Neural progenitor cell (in vitro differentiated cells): ENCODE measurements at regions not wholly inside any gene's neighbourhood (a gene's known extent, or its start where the extent isn't known, plus 50 kb on each side); places are given as distances from the start of the nearest gene placed in this dataset.

Experiments used
- DNase-seq: peaks from one replicate; pipeline ENCODE4 v3.0.0-alpha.2; 2016; ENCODE audit warnings: low spot score
- H2AFZ ChIP-seq: fragments of 200-600 bp; sonication (generic); replicated peaks from 2 replicates; pipeline ENCODE4 v1.6.1; 2016; ENCODE audit warnings: antibody characterized with exemption
- H3F3A ChIP-seq: fragments of 200-600 bp; sonication (generic); 2 replicates; pipeline ENCODE4 v1.6.1; 2016; ENCODE audit warnings: antibody characterized with exemption, low read depth
- H3K27ac ChIP-seq: fragments of 200-600 bp; sonication (generic); 2 replicates; pipeline ENCODE4 v1.5.1; 2016; ENCODE audit warnings: mild to moderate bottlenecking
- H3K27me3 ChIP-seq: fragments of 200-600 bp; sonication (generic); 2 replicates; pipeline ENCODE4 v1.6.1; 2016; ENCODE audit warnings: mild to moderate bottlenecking, moderate library complexity
- H3K36me3 ChIP-seq: fragments of 200-600 bp; sonication (generic); 2 replicates; pipeline ENCODE4 v1.5.1; 2016
- H3K4me1 ChIP-seq: fragments of 200-600 bp; sonication (generic); 2 replicates; pipeline ENCODE4 v1.6.1; 2016; ENCODE audit warnings: mixed run types
- H3K4me2 ChIP-seq: fragments of 200-600 bp; sonication (generic); 2 replicates; pipeline ENCODE4 v1.6.1; 2016
- H3K4me3 ChIP-seq: fragments of 200-600 bp; sonication (generic); 2 replicates; pipeline ENCODE4 v1.5.1; 2016
- H3K79me2 ChIP-seq: fragments of 200-600 bp; sonication (generic); 2 replicates; pipeline ENCODE4 v1.6.1; 2016; ENCODE audit warnings: low read depth
- H3K9ac ChIP-seq: fragments of 200-600 bp; sonication (generic); 2 replicates; pipeline ENCODE4 v1.6.1; 2016
- H3K9me3 ChIP-seq: fragments of 200-600 bp; sonication (generic); 2 replicates; pipeline ENCODE4 v1.5.1; 2016; ENCODE audit warnings: low read depth
- H4K20me1 ChIP-seq: fragments of 200-600 bp; sonication (generic); 2 replicates; pipeline ENCODE4 v1.6.1; 2016; ENCODE audit warnings: low read depth
- H3K27ac Mint-ChIP-seq: 3 replicates; pipeline ENCODE4 v1.8.0; 2021; ENCODE audit warnings: mixed read lengths
- H3K27me3 Mint-ChIP-seq: 2 replicates; pipeline ENCODE4 v1.8.0; 2022; ENCODE audit warnings: low read depth, mild to moderate bottlenecking, inconsistent platforms, moderate library complexity, mixed read lengths; ENCODE audit not compliant: insufficient read depth
- H3K36me3 Mint-ChIP-seq: 3 replicates; pipeline ENCODE4 v1.8.0; 2021; ENCODE audit warnings: mixed read lengths
- H3K4me1 Mint-ChIP-seq: 3 replicates; pipeline ENCODE4 v1.8.0; 2021; ENCODE audit warnings: mixed read lengths
- H3K4me3 Mint-ChIP-seq: 3 replicates; pipeline ENCODE4 v1.8.0; 2021; ENCODE audit warnings: mild to moderate bottlenecking, moderate library complexity, mixed read lengths
- H3K9me3 Mint-ChIP-seq: 3 replicates; pipeline ENCODE4 v1.8.0; 2020; ENCODE audit warnings: mixed read lengths
- EZH2 ChIP-seq: fragments of 200-600 bp; sonication (generic); IDR thresholded peaks from 2 replicates; pipeline ENCODE4 v1.6.1; 2017; ENCODE audit warnings: antibody characterized with exemption, mild to moderate bottlenecking, moderate library complexity
- EZH2phosphoT487 ChIP-seq: fragments of 200-600 bp; sonication (generic); IDR thresholded peaks from 2 replicates; pipeline ENCODE4 v1.6.1; 2017; ENCODE audit warnings: antibody characterized with exemption
- TF ChIP-seq, protein P1 (sequence below): fragments of 200-600 bp; sonication (generic); IDR thresholded peaks from 2 replicates; pipeline ENCODE4 v1.5.1; 2017; ENCODE audit warnings: antibody characterized with exemption, mild to moderate bottlenecking

GRCh38 chr2:120809609-120810440 lies 74.2 kb downstream of the GLI2 start:
- Mint-ChIP-seq H3K9me3 (no peaks in the 10 kb centered on the region), H3K27me3 (no peaks in the 10 kb centered on the region), H3K4me1 (peaks cover 4% of the 10 kb centered on the region), H3K4me3 (no peak overlapping the region), H3K36me3 (peaks cover 26% of the 10 kb centered on the region), H3K27ac (no peak overlapping the region)
- Histone ChIP-seq H3K27me3 (no peaks in the 10 kb centered on the region), H3K27ac (no peak overlapping the region), H3F3A (no peaks in the 10 kb centered on the region), H3K79me2 (peaks cover 14% of the 10 kb centered on the region), H3K4me1 (no peaks in the 10 kb centered on the region), H2AFZ (no peak overlapping the region), H3K4me3 (no peak overlapping the region), H3K9me3 (no peaks in the 10 kb centered on the region), H3K4me2 (no peak overlapping the region), H4K20me1 (peaks cover 91% of the 10 kb centered on the region), H3K36me3 (no peaks in the 10 kb centered on the region), H3K9ac (no peak overlapping the region)
- TF ChIP-seq, protein P1, sequence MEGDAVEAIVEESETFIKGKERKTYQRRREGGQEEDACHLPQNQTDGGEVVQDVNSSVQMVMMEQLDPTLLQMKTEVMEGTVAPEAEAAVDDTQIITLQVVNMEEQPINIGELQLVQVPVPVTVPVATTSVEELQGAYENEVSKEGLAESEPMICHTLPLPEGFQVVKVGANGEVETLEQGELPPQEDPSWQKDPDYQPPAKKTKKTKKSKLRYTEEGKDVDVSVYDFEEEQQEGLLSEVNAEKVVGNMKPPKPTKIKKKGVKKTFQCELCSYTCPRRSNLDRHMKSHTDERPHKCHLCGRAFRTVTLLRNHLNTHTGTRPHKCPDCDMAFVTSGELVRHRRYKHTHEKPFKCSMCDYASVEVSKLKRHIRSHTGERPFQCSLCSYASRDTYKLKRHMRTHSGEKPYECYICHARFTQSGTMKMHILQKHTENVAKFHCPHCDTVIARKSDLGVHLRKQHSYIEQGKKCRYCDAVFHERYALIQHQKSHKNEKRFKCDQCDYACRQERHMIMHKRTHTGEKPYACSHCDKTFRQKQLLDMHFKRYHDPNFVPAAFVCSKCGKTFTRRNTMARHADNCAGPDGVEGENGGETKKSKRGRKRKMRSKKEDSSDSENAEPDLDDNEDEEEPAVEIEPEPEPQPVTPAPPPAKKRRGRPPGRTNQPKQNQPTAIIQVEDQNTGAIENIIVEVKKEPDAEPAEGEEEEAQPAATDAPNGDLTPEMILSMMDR, result no peak
- no peak for TF ChIP-seq EZH2
- TF ChIP-seq EZH2phosphoT487, result no peak
- no peak for DNase-seq

DNA sequence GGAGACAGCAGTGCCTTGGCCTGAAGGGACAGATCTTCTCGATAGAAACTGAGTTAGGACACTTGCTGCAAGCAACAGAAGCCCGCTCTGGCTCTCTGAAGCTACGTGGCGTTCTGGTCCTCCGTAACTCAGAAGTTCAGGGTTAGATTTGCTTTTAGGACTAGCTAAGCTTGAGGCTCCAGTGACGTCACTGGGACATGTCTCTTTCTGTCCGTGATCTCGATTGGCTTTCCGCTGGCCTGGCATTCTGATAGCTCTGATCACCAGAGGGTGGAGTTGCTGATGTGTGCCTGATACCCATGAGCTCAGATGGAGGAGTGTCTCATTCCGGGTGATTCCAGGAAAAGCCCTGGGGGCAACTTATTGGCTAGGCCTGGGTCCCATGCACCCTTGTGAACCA lies 75.0 kb downstream of the GLI2 start:
- Histone ChIP-seq H3K36me3 (no peaks in the 10 kb centered on the region), H3K79me2 (peaks cover 14% of the 10 kb centered on the region), H3K4me2 (no peak overlapping the region), H4K20me1 (peaks cover 89% of the 10 kb centered on the region), H3K9ac (no peak overlapping the region), H3K9me3 (no peaks in the 10 kb centered on the region), H3K27me3 (no peaks in the 10 kb centered on the region), H3K4me3 (no peak overlapping the region), H3K4me1 (no peaks in the 10 kb centered on the region), H3K27ac (no peak overlapping the region), H2AFZ (no peak overlapping the region), H3F3A (no peaks in the 10 kb centered on the region)
- no peaks in the 10 kb centered on the region for H3K9me3 Mint-ChIP-seq
- TF ChIP-seq EZH2phosphoT487 (no peak), EZH2 (no peak)
- TF ChIP-seq, protein P1, result no peak
- H3K36me3 Mint-ChIP-seq, result peaks cover 27% of the 10 kb centered on the region
- H3K4me1 Mint-ChIP-seq, result peaks cover 4% of the 10 kb centered on the region
- H3K27ac Mint-ChIP-seq, result no peak overlapping the region
- DNase-seq, result no peak
- no peaks in the 10 kb centered on the region for H3K27me3 Mint-ChIP-seq
- no peak overlapping the region for H3K4me3 Mint-ChIP-seq

DNA sequence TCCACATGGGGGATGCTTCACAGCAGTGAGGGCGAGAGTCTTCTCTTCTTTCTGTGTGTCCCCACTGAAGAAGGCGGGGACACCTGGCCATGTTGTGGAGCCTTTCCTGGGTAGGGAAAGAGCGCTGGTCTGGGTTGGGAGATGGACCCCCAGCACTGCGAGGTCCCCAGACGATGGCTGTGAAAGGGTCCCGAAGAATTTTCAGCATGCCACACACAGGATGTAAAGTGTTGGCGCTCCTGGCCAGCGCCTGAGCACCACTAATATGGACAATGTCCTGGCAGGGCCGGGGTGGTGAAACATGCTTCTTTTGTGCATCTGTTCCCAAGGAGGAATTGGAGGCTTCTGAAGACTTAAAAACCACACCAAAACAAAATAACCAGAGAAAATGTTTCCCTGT lies 77.2 kb downstream of the GLI2 start:
- H3K4me1 ChIP-seq, result no peaks in the 10 kb centered on the region
- H3K4me2 ChIP-seq, result no peak overlapping the region
- H3K9me3 ChIP-seq, result no peaks in the 10 kb centered on the region
- Mint-ChIP-seq H3K36me3 (peaks cover 26% of the 10 kb centered on the region), H3K4me3 (no peak overlapping the region), H3K27me3 (no peaks in the 10 kb centered on the region), H3K9me3 (no peaks in the 10 kb centered on the region), H3K4me1 (peaks cover 4% of the 10 kb centered on the region), H3K27ac (no peak overlapping the region)
- no peak overlapping the region for H2AFZ ChIP-seq
- no peaks in the 10 kb centered on the region for H3F3A ChIP-seq
- no peak overlapping the region for H3K27ac ChIP-seq
- peaks cover 93% of the 10 kb centered on the region for H4K20me1 ChIP-seq
- no peaks in the 10 kb centered on the region for H3K27me3 ChIP-seq
- no peak overlapping the region for H3K4me3 ChIP-seq
- peaks cover 14% of the 10 kb centered on the region for H3K79me2 ChIP-seq
- H3K9ac ChIP-seq, result no peak overlapping the region
- TF ChIP-seq, protein P1, result no peak
- TF ChIP-seq EZH2phosphoT487 (no peak), EZH2 (no peak)
- no peaks in the 10 kb centered on the region for H3K36me3 ChIP-seq
- DNase-seq, result no peak
